ENCODE measurements at regions not wholly inside any gene's neighbourhood (a gene's known extent, or its start where the extent isn't known, plus 50 kb on each side); places are given as distances from the start of the nearest gene placed in this dataset.
A peak's percentile ranks its signal among the peaks of the same experiment; 100 is the strongest.

- H3K27me3 ChIP-seq (ENCODE audit: control insufficient read depth in 2 of 2, insufficient read depth in 2 of 2, low read length in 2 of 2) = peaks cover 0 to 11% of the 10 kb centered on the region in 2 donors
- peak overlapping the region in 1 of 2 donors; percentile 10 for H3K4me3 ChIP-seq (ENCODE audit: low read length in 2 of 2)
- no peaks in the 10 kb centered on the region for H3K9me3 ChIP-seq (ENCODE audit: control insufficient read depth in 2 of 2, low read length in 2 of 2)
- H3K4me1 ChIP-seq (ENCODE audit: control insufficient read depth in 2 of 2, insufficient read depth in 2 of 2, low read length in 2 of 2) = no peaks in the 10 kb centered on the region
- H3K36me3 ChIP-seq (ENCODE audit: control insufficient read depth in 2 of 2, insufficient read depth in 2 of 2, low read length in 2 of 2) = no peaks in the 10 kb centered on the region
- H3K9ac ChIP-seq (ENCODE audit: low read depth in 1 of 2, low read length in 2 of 2) = no peak overlapping the region
- H3K27ac ChIP-seq (ENCODE audit: low read depth in 2 of 2, low read length in 2 of 2) = no peak overlapping the region
Measured at GRCh38 chr13:99911965-99912566, 59.5 kb downstream of the ZIC5 start.

- Histone ChIP-seq H3K4me1 (ENCODE audit: control insufficient read depth in 2 of 2, insufficient read depth in 2 of 2, low read length in 2 of 2) (no peaks in the 10 kb centered on the region), H3K27ac (ENCODE audit: low read depth in 2 of 2, low read length in 2 of 2) (no peak overlapping the region), H3K9ac (ENCODE audit: low read depth in 1 of 2, low read length in 2 of 2) (no peak overlapping the region), H3K27me3 (ENCODE audit: control insufficient read depth in 2 of 2, insufficient read depth in 2 of 2, low read length in 2 of 2) (peaks cover 0 to 11% of the 10 kb centered on the region in 2 donors), H3K9me3 (ENCODE audit: control insufficient read depth in 2 of 2, low read length in 2 of 2) (no peaks in the 10 kb centered on the region), H3K4me3 (ENCODE audit: low read length in 2 of 2) (peak overlapping the region in 1 of 2 donors; percentile 10), H3K36me3 (ENCODE audit: control insufficient read depth in 2 of 2, insufficient read depth in 2 of 2, low read length in 2 of 2) (no peaks in the 10 kb centered on the region)
Measured at GRCh38 chr13:99911069-99911964, 60.2 kb downstream of the ZIC5 start.

GRCh38 chr13:99909836-99910619 lies 61.5 kb downstream of the ZIC5 start:
- no peaks in the 10 kb centered on the region for H3K36me3 ChIP-seq (ENCODE audit: control insufficient read depth in 2 of 2, insufficient read depth in 2 of 2, low read length in 2 of 2)

GRCh38 chr13:99909097-99909835 lies 62.3 kb downstream of the ZIC5 start:
- Histone ChIP-seq H3K4me3 (ENCODE audit: low read length in 2 of 2) (no peak overlapping the region), H3K27me3 (ENCODE audit: control insufficient read depth in 2 of 2, insufficient read depth in 2 of 2, low read length in 2 of 2) (peaks cover 0 to 11% of the 10 kb centered on the region in 2 donors), H3K9me3 (ENCODE audit: control insufficient read depth in 2 of 2, low read length in 2 of 2) (no peaks in the 10 kb centered on the region), H3K4me1 (ENCODE audit: control insufficient read depth in 2 of 2, insufficient read depth in 2 of 2, low read length in 2 of 2) (no peaks in the 10 kb centered on the region), H3K36me3 (ENCODE audit: control insufficient read depth in 2 of 2, insufficient read depth in 2 of 2, low read length in 2 of 2) (no peaks in the 10 kb centered on the region), H3K9ac (ENCODE audit: low read depth in 1 of 2, low read length in 2 of 2) (no peak overlapping the region), H3K27ac (ENCODE audit: low read depth in 2 of 2, low read length in 2 of 2) (no peak overlapping the region)

More at GRCh38 chr13:99909836-99910619, 61.5 kb downstream of the ZIC5 start:
- no peaks in the 10 kb centered on the region for H3K4me1 ChIP-seq (ENCODE audit: control insufficient read depth in 2 of 2, insufficient read depth in 2 of 2, low read length in 2 of 2)
- H3K27me3 ChIP-seq (ENCODE audit: control insufficient read depth in 2 of 2, insufficient read depth in 2 of 2, low read length in 2 of 2) = peaks cover 0 to 11% of the 10 kb centered on the region in 2 donors
- no peak overlapping the region for H3K27ac ChIP-seq (ENCODE audit: low read depth in 2 of 2, low read length in 2 of 2)
- H3K9ac ChIP-seq (ENCODE audit: low read depth in 1 of 2, low read length in 2 of 2) = no peak overlapping the region
- no peak overlapping the region for H3K4me3 ChIP-seq (ENCODE audit: low read length in 2 of 2)
- no peaks in the 10 kb centered on the region for H3K9me3 ChIP-seq (ENCODE audit: control insufficient read depth in 2 of 2, low read length in 2 of 2)

GRCh38 chr13:99908140-99908803 lies 63.3 kb downstream of the ZIC5 start:
- Histone ChIP-seq H3K9me3 (ENCODE audit: control insufficient read depth in 2 of 2, low read length in 2 of 2) (no peaks in the 10 kb centered on the region), H3K9ac (ENCODE audit: low read depth in 1 of 2, low read length in 2 of 2) (no peak overlapping the region), H3K27ac (ENCODE audit: low read depth in 2 of 2, low read length in 2 of 2) (no peak overlapping the region), H3K4me3 (ENCODE audit: low read length in 2 of 2) (no peak overlapping the region), H3K4me1 (ENCODE audit: control insufficient read depth in 2 of 2, insufficient read depth in 2 of 2, low read length in 2 of 2) (no peaks in the 10 kb centered on the region), H3K27me3 (ENCODE audit: control insufficient read depth in 2 of 2, insufficient read depth in 2 of 2, low read length in 2 of 2) (peaks cover 0 to 11% of the 10 kb centered on the region in 2 donors), H3K36me3 (ENCODE audit: control insufficient read depth in 2 of 2, insufficient read depth in 2 of 2, low read length in 2 of 2) (no peaks in the 10 kb centered on the region)

- H3K9me3 ChIP-seq (ENCODE audit: control insufficient read depth in 2 of 2, low read length in 2 of 2) = no peaks in the 10 kb centered on the region
- H3K27ac ChIP-seq (ENCODE audit: low read depth in 2 of 2, low read length in 2 of 2) = no peak overlapping the region
- H3K9ac ChIP-seq (ENCODE audit: low read depth in 1 of 2, low read length in 2 of 2) = no peak overlapping the region
- H3K36me3 ChIP-seq (ENCODE audit: control insufficient read depth in 2 of 2, insufficient read depth in 2 of 2, low read length in 2 of 2) = no peaks in the 10 kb centered on the region
- no peak overlapping the region for H3K4me3 ChIP-seq (ENCODE audit: low read length in 2 of 2)
- peaks cover 0 to 11% of the 10 kb centered on the region in 2 donors for H3K27me3 ChIP-seq (ENCODE audit: control insufficient read depth in 2 of 2, insufficient read depth in 2 of 2, low read length in 2 of 2)
- H3K4me1 ChIP-seq (ENCODE audit: control insufficient read depth in 2 of 2, insufficient read depth in 2 of 2, low read length in 2 of 2) = no peaks in the 10 kb centered on the region
Measured at GRCh38 chr13:99907627-99908026, 63.9 kb downstream of the ZIC5 start.

- Histone ChIP-seq H3K9me3 (ENCODE audit: control insufficient read depth in 2 of 2, low read length in 2 of 2) (no peaks in the 10 kb centered on the region), H3K4me1 (ENCODE audit: control insufficient read depth in 2 of 2, insufficient read depth in 2 of 2, low read length in 2 of 2) (no peaks in the 10 kb centered on the region), H3K36me3 (ENCODE audit: control insufficient read depth in 2 of 2, insufficient read depth in 2 of 2, low read length in 2 of 2) (no peaks in the 10 kb centered on the region), H3K27me3 (ENCODE audit: control insufficient read depth in 2 of 2, insufficient read depth in 2 of 2, low read length in 2 of 2) (peaks cover 0 to 11% of the 10 kb centered on the region in 2 donors), H3K9ac (ENCODE audit: low read depth in 1 of 2, low read length in 2 of 2) (no peak overlapping the region), H3K27ac (ENCODE audit: low read depth in 2 of 2, low read length in 2 of 2) (no peak overlapping the region), H3K4me3 (ENCODE audit: low read length in 2 of 2) (no peak overlapping the region)
Measured at GRCh38 chr13:99907038-99907437, 64.5 kb downstream of the ZIC5 start.

GRCh38 chr13:99905814-99906213 lies 65.8 kb downstream of the ZIC5 start:
- Histone ChIP-seq H3K4me3 (ENCODE audit: low read length in 2 of 2) (no peak overlapping the region), H3K9ac (ENCODE audit: low read depth in 1 of 2, low read length in 2 of 2) (no peak overlapping the region), H3K9me3 (ENCODE audit: control insufficient read depth in 2 of 2, low read length in 2 of 2) (no peaks in the 10 kb centered on the region), H3K4me1 (ENCODE audit: control insufficient read depth in 2 of 2, insufficient read depth in 2 of 2, low read length in 2 of 2) (no peaks in the 10 kb centered on the region), H3K27me3 (ENCODE audit: control insufficient read depth in 2 of 2, insufficient read depth in 2 of 2, low read length in 2 of 2) (peaks cover 0 to 11% of the 10 kb centered on the region in 2 donors), H3K36me3 (ENCODE audit: control insufficient read depth in 2 of 2, insufficient read depth in 2 of 2, low read length in 2 of 2) (no peaks in the 10 kb centered on the region), H3K27ac (ENCODE audit: low read depth in 2 of 2, low read length in 2 of 2) (no peak overlapping the region)

- H3K27me3 ChIP-seq (ENCODE audit: control insufficient read depth in 2 of 2, insufficient read depth in 2 of 2, low read length in 2 of 2) = peaks cover 0 to 14% of the 10 kb centered on the region in 2 donors
- no peaks in the 10 kb centered on the region for H3K4me1 ChIP-seq (ENCODE audit: control insufficient read depth in 2 of 2, insufficient read depth in 2 of 2, low read length in 2 of 2)
- no peak overlapping the region for H3K27ac ChIP-seq (ENCODE audit: low read depth in 2 of 2, low read length in 2 of 2)
- H3K4me3 ChIP-seq (ENCODE audit: low read length in 2 of 2) = no peak overlapping the region
- H3K36me3 ChIP-seq (ENCODE audit: control insufficient read depth in 2 of 2, insufficient read depth in 2 of 2, low read length in 2 of 2) = no peaks in the 10 kb centered on the region
- no peak overlapping the region for H3K9ac ChIP-seq (ENCODE audit: low read depth in 1 of 2, low read length in 2 of 2)
- H3K9me3 ChIP-seq (ENCODE audit: control insufficient read depth in 2 of 2, low read length in 2 of 2) = no peaks in the 10 kb centered on the region
Measured at GRCh38 chr13:99905224-99905623, 66.3 kb downstream of the ZIC5 start.
